Common myeloid progenitor, CD34-positive (primary cell): ENCODE measurements at regions not wholly inside any gene's neighbourhood (a gene's known extent, or its start where the extent isn't known, plus 50 kb on each side); places are given as distances from the start of the nearest gene placed in this dataset.

Experiments used
- CTCF ChIA-PET: fragments of 350-600 bp; sonication (Branson Sonifier 250); formaldehyde crosslinking; loops from one replicate; lab custom pipeline; 2021; ENCODE audit warnings: antibody characterized with exemption; lab: Charles Lee
- POLR2A ChIA-PET: fragments of 350-600 bp; sonication (Branson Sonifier 250); formaldehyde crosslinking; loops from one replicate; lab custom pipeline; 2021; ENCODE audit warnings: antibody characterized with exemption; lab: Charles Lee
- DNase-seq, 3 donors: peaks; one replicate each; pipeline versions ENCODE4 v3.0.0 to v3.0.0-alpha.2; 2013
- H3K27ac ChIP-seq, 2 experiments: 1 replicate in 1 of 2; 2 replicates in 1 of 2; pipeline ENCODE4 v1.7.0; 2013; ENCODE audit warnings: inconsistent platforms in 2 of 2, low read length in 2 of 2, mild to moderate bottlenecking in 2 of 2, low read depth in 1 of 2, moderate library complexity in 1 of 2; ENCODE audit not compliant: severe bottlenecking in 2 of 2, insufficient read depth in 1 of 2, poor library complexity in 1 of 2
- H3K27me3 ChIP-seq, 5 experiments: replicated peaks in 2 of 5; 1 replicate in 3 of 5; 2 replicates in 2 of 5; pipeline versions ENCODE4 v1.6.1 to v1.7.0; 2013; ENCODE audit warnings: low read length in 4 of 5, mild to moderate bottlenecking in 2 of 5, moderate library complexity in 2 of 5, inconsistent platforms in 1 of 5; ENCODE audit not compliant: insufficient read depth in 5 of 5, control insufficient read depth in 4 of 5
- H3K36me3 ChIP-seq, 4 experiments: 1 replicate in 2 of 4; 2 replicates in 2 of 4; pipeline versions ENCODE4 v1.6.1 to v1.7.0; 2013; ENCODE audit warnings: low read length in 3 of 4, control low read depth in 1 of 4, mild to moderate bottlenecking in 1 of 4; ENCODE audit not compliant: control insufficient read depth in 4 of 4, insufficient read depth in 4 of 4
- H3K4me1 ChIP-seq, 4 experiments: 1 replicate in 3 of 4; 2 replicates in 1 of 4; pipeline versions ENCODE4 v1.6.1 to v1.7.1; 2013; ENCODE audit warnings: low read length in 3 of 4, mild to moderate bottlenecking in 3 of 4, control low read depth in 1 of 4, inconsistent platforms in 1 of 4, moderate library complexity in 1 of 4; ENCODE audit not compliant: control insufficient read depth in 4 of 4, insufficient read depth in 4 of 4; ENCODE audit errors: control extremely low read depth in 1 of 4
- H3K4me3 ChIP-seq, 7 experiments: 1 replicate in 4 of 7; 2 replicates in 3 of 7; pipeline versions ENCODE4 v1.5.1 to v1.7.0; 2013; ENCODE audit warnings: mild to moderate bottlenecking in 7 of 7, low read length in 6 of 7, moderate library complexity in 6 of 7, inconsistent platforms in 2 of 7, low read depth in 2 of 7, control low read depth in 1 of 7; ENCODE audit not compliant: insufficient read depth in 4 of 7, control insufficient read depth in 1 of 7; ENCODE audit errors: extremely low read depth in 1 of 7
- H3K9me3 ChIP-seq, 5 experiments: 1 replicate in 4 of 5; 2 replicates in 1 of 5; pipeline versions ENCODE4 v1.6.1 to v1.7.1; 2013; ENCODE audit warnings: low read length in 4 of 5, mild to moderate bottlenecking in 2 of 5, inconsistent platforms in 1 of 5, low read depth in 1 of 5, moderate library complexity in 1 of 5; ENCODE audit not compliant: control insufficient read depth in 4 of 5, insufficient read depth in 2 of 5; ENCODE audit errors: control extremely low read depth in 1 of 5
- WGBS: methylation state at CpG from one replicate; pipeline ENCODE4 v1.1.5; 2013; ENCODE audit not compliant: insufficient coverage; 5-methylcytosine and 5-hydroxymethylcytosine counted together

- Histone ChIP-seq H3K36me3 (no peaks in the 10 kb centered on the region), H3K27ac (no peak overlapping the region), H3K4me3 (no peak overlapping the region), H3K27me3 (no peaks in the 10 kb centered on the region), H3K4me1 (no peaks in the 10 kb centered on the region), H3K9me3 (no peaks in the 10 kb centered on the region)
- CTCF ChIA-PET: no interaction called here
- DNase-seq: no peak
- no CpG with 5 or more reads among the region's 4 CpGs for WGBS
- POLR2A ChIA-PET: no interaction called here
These were observed 198.1 kb upstream of the SH3BP4 start for GRCh38 chr2:234753701-234754100.

GRCh38 chr2:234752966-234753365, 198.9 kb upstream of the SH3BP4 start:
- Histone ChIP-seq H3K4me1 (no peaks in the 10 kb centered on the region), H3K27ac (no peak overlapping the region), H3K36me3 (no peaks in the 10 kb centered on the region), H3K9me3 (no peaks in the 10 kb centered on the region), H3K4me3 (no peak overlapping the region), H3K27me3 (no peaks in the 10 kb centered on the region)
- CTCF ChIA-PET: no interaction called here
- WGBS: 92% methylated on average over 2 of the region's 3 CpGs
- DNase-seq: no peak
- POLR2A ChIA-PET: no interaction called here

GRCh38 chr2:234751275-234751973, 200.4 kb upstream of the SH3BP4 start:
- H3K4me3 ChIP-seq: no peak overlapping the region
- 96% methylated on average over 3 of the region's 3 CpGs for WGBS
- POLR2A ChIA-PET: no interaction called here

GRCh38 chr2:234747833-234748559, 203.8 kb upstream of the SH3BP4 start:
- ChIA-PET CTCF (no interaction called here), POLR2A (no interaction called here)
- no CpG with 5 or more reads among the region's 3 CpGs for WGBS
- Histone ChIP-seq H3K4me3 (no peak overlapping the region), H3K36me3 (no peaks in the 10 kb centered on the region), H3K27ac (no peak overlapping the region), H3K4me1 (no peaks in the 10 kb centered on the region), H3K27me3 (no peaks in the 10 kb centered on the region), H3K9me3 (no peaks in the 10 kb centered on the region)
- no peak for DNase-seq

More at GRCh38 chr2:234751275-234751973, 200.4 kb upstream of the SH3BP4 start:
- Histone ChIP-seq H3K27me3 (no peaks in the 10 kb centered on the region), H3K36me3 (no peaks in the 10 kb centered on the region), H3K4me1 (no peaks in the 10 kb centered on the region), H3K27ac (no peak overlapping the region), H3K9me3 (no peaks in the 10 kb centered on the region)
- CTCF ChIA-PET: no interaction called here
- DNase-seq: no peak

- no peaks in the 10 kb centered on the region for H3K9me3 ChIP-seq
- H3K36me3 ChIP-seq: no peaks in the 10 kb centered on the region
- no peaks in the 10 kb centered on the region for H3K4me1 ChIP-seq
- no peak overlapping the region for H3K27ac ChIP-seq
- no peak for DNase-seq
- H3K4me3 ChIP-seq: no peak overlapping the region
- ChIA-PET CTCF (no interaction called here), POLR2A (no interaction called here)
- no peaks in the 10 kb centered on the region for H3K27me3 ChIP-seq
These were observed 204.8 kb upstream of the SH3BP4 start for GRCh38 chr2:234747032-234747431.

- ChIA-PET POLR2A (no interaction called here), CTCF (no interaction called here)
- no peaks in the 10 kb centered on the region for H3K4me1 ChIP-seq
- no peak overlapping the region for H3K4me3 ChIP-seq
- H3K36me3 ChIP-seq: no peaks in the 10 kb centered on the region
- DNase-seq: no peak
- no peaks in the 10 kb centered on the region for H3K9me3 ChIP-seq
- H3K27ac ChIP-seq: no peak overlapping the region
- WGBS: 88% methylated on average over 1 of the region's 1 CpG
- no peaks in the 10 kb centered on the region for H3K27me3 ChIP-seq
These were observed 206.5 kb upstream of the SH3BP4 start for GRCh38 chr2:234745347-234745746.

- no peak overlapping the region for H3K27ac ChIP-seq
- H3K4me1 ChIP-seq: no peaks in the 10 kb centered on the region
- H3K27me3 ChIP-seq: no peaks in the 10 kb centered on the region
- POLR2A ChIA-PET: no interaction called here
- H3K36me3 ChIP-seq: no peaks in the 10 kb centered on the region
- CTCF ChIA-PET: no interaction called here
- no peak for DNase-seq
- H3K9me3 ChIP-seq: no peaks in the 10 kb centered on the region
- H3K4me3 ChIP-seq: no peak overlapping the region
These were observed 209.8 kb upstream of the SH3BP4 start for GRCh38 chr2:234741976-234742375.
